Adipocyte (in vitro differentiated cells): ENCODE measurements at regions not wholly inside any gene's neighbourhood (a gene's known extent, or its start where the extent isn't known, plus 50 kb on each side); places are given as distances from the start of the nearest gene placed in this dataset.
A peak's percentile ranks its signal among the peaks of the same experiment; 100 is the strongest.

ENCODE experiments used
- DNase-seq: peaks from one replicate; pipeline ENCODE4 v3.0.0-alpha.2; 2015; ENCODE audit warnings: low read depth
- H3K27me3 ChIP-seq: replicated peaks from 2 replicates; pipeline ENCODE4 v1.7.0; 2013; ENCODE audit warnings: mild to moderate bottlenecking, low read length, moderate library complexity; ENCODE audit not compliant: control insufficient read depth, insufficient read depth
- H3K36me3 ChIP-seq: 2 replicates; pipeline ENCODE4 v1.7.0; 2013; ENCODE audit warnings: low read length, mild to moderate bottlenecking, moderate library complexity; ENCODE audit not compliant: control insufficient read depth, insufficient read depth, severe bottlenecking
- H3K4me1 ChIP-seq: 2 replicates; pipeline ENCODE4 v1.7.0; 2013; ENCODE audit warnings: mild to moderate bottlenecking, low read length, moderate library complexity; ENCODE audit not compliant: control insufficient read depth, insufficient read depth
- H3K4me3 ChIP-seq: 2 replicates; pipeline ENCODE4 v1.7.0; 2013; ENCODE audit warnings: mild to moderate bottlenecking, low read length, moderate library complexity
- H3K9ac ChIP-seq: 2 replicates; pipeline ENCODE4 v1.7.0; 2013; ENCODE audit warnings: mild to moderate bottlenecking, low read length, moderate library complexity
- H3K9me3 ChIP-seq: 2 replicates; pipeline ENCODE4 v1.7.0; 2013; ENCODE audit warnings: mild to moderate bottlenecking, low read length, moderate library complexity; ENCODE audit not compliant: control insufficient read depth

GRCh38 chr1:78359666-78360065 lies 131.1 kb upstream of the PTGFR start:
- no peaks in the 10 kb centered on the region for H3K36me3 ChIP-seq
- H3K9me3 ChIP-seq = no peaks in the 10 kb centered on the region
- H3K4me1 ChIP-seq = peaks cover 12% of the 10 kb centered on the region
- H3K9ac ChIP-seq = no peak overlapping the region
- H3K27me3 ChIP-seq = no peaks in the 10 kb centered on the region
- no peak overlapping the region for H3K4me3 ChIP-seq
- no peak for DNase-seq

- peaks cover 6% of the 10 kb centered on the region for H3K4me1 ChIP-seq
These were observed 130.2 kb upstream of the PTGFR start for GRCh38 chr1:78360584-78360983.

GRCh38 chr1:78367700-78368099 lies 123.1 kb upstream of the PTGFR start:
- no peak overlapping the region for H3K4me3 ChIP-seq
- no peaks in the 10 kb centered on the region for H3K36me3 ChIP-seq
- peaks cover 39% of the 10 kb centered on the region for H3K4me1 ChIP-seq
- no peaks in the 10 kb centered on the region for H3K27me3 ChIP-seq
- no peaks in the 10 kb centered on the region for H3K9me3 ChIP-seq
- no peak overlapping the region for H3K9ac ChIP-seq
- DNase-seq = no peak

More at GRCh38 chr1:78360584-78360983, 130.2 kb upstream of the PTGFR start:
- Histone ChIP-seq H3K4me3 (no peak overlapping the region), H3K36me3 (no peaks in the 10 kb centered on the region), H3K9ac (no peak overlapping the region), H3K9me3 (no peaks in the 10 kb centered on the region), H3K27me3 (no peaks in the 10 kb centered on the region)
- no peak for DNase-seq

- H3K27me3 ChIP-seq = no peaks in the 10 kb centered on the region
- H3K4me3 ChIP-seq = no peak overlapping the region
- H3K9me3 ChIP-seq = no peaks in the 10 kb centered on the region
- H3K9ac ChIP-seq = peak overlapping the region; percentile 70
- peaks cover 39% of the 10 kb centered on the region for H3K4me1 ChIP-seq
- peak; percentile 57 for DNase-seq
- no peaks in the 10 kb centered on the region for H3K36me3 ChIP-seq
These were observed 121.2 kb upstream of the PTGFR start for GRCh38 chr1:78369546-78369945.

- Histone ChIP-seq H3K36me3 (no peaks in the 10 kb centered on the region), H3K9ac (peak overlapping the region; percentile 70), H3K27me3 (no peaks in the 10 kb centered on the region), H3K4me1 (peaks cover 39% of the 10 kb centered on the region), H3K4me3 (peak overlapping the region; percentile 0), H3K9me3 (no peaks in the 10 kb centered on the region)
- peak; percentile 61 for DNase-seq
These were observed 120.4 kb upstream of the PTGFR start for GRCh38 chr1:78370356-78370755.

- Histone ChIP-seq H3K27me3 (no peaks in the 10 kb centered on the region), H3K36me3 (no peaks in the 10 kb centered on the region), H3K9me3 (no peaks in the 10 kb centered on the region), H3K9ac (peak overlapping the region; percentile 70), H3K4me3 (peak overlapping the region; percentile 0), H3K4me1 (peaks cover 44% of the 10 kb centered on the region)
- DNase-seq = peak; percentile 84
These were observed 119.8 kb upstream of the PTGFR start for GRCh38 chr1:78370779-78371482.

- Histone ChIP-seq H3K4me1 (peaks cover 40% of the 10 kb centered on the region), H3K9ac (no peak overlapping the region), H3K9me3 (no peaks in the 10 kb centered on the region), H3K4me3 (no peak overlapping the region), H3K36me3 (no peaks in the 10 kb centered on the region), H3K27me3 (no peaks in the 10 kb centered on the region)
- DNase-seq = no peak
These were observed 117.1 kb upstream of the PTGFR start for GRCh38 chr1:78373676-78374075.

GRCh38 chr1:78375996-78376395 lies 114.8 kb upstream of the PTGFR start:
- peak; percentile 58 for DNase-seq
- peaks cover 17% of the 10 kb centered on the region for H3K4me1 ChIP-seq
- H3K4me3 ChIP-seq = peak overlapping the region; percentile 21
- H3K9me3 ChIP-seq = no peaks in the 10 kb centered on the region
- H3K9ac ChIP-seq = no peak overlapping the region
- no peaks in the 10 kb centered on the region for H3K27me3 ChIP-seq
- H3K36me3 ChIP-seq = no peaks in the 10 kb centered on the region

GRCh38 chr1:78377356-78377928 lies 113.3 kb upstream of the PTGFR start:
- no peak overlapping the region for H3K4me3 ChIP-seq
- H3K4me1 ChIP-seq = peaks cover 10% of the 10 kb centered on the region
- no peak for DNase-seq
- H3K27me3 ChIP-seq = no peaks in the 10 kb centered on the region
- H3K9me3 ChIP-seq = no peaks in the 10 kb centered on the region
- H3K36me3 ChIP-seq = no peaks in the 10 kb centered on the region
- no peak overlapping the region for H3K9ac ChIP-seq

- Histone ChIP-seq H3K27me3 (no peaks in the 10 kb centered on the region), H3K4me1 (peaks cover 18% of the 10 kb centered on the region), H3K9me3 (no peaks in the 10 kb centered on the region), H3K36me3 (no peaks in the 10 kb centered on the region), H3K4me3 (no peak overlapping the region), H3K9ac (no peak overlapping the region)
- DNase-seq = peak; percentile 62
These were observed 106.9 kb upstream of the PTGFR start for GRCh38 chr1:78383923-78384322.

- Histone ChIP-seq H3K9ac (no peak overlapping the region), H3K36me3 (no peaks in the 10 kb centered on the region), H3K27me3 (no peaks in the 10 kb centered on the region), H3K4me3 (no peak overlapping the region), H3K4me1 (peaks cover 18% of the 10 kb centered on the region), H3K9me3 (no peaks in the 10 kb centered on the region)
- no peak for DNase-seq
These were observed 104.9 kb upstream of the PTGFR start for GRCh38 chr1:78385744-78386462.
